ENCODE measurements at regions not wholly inside any gene's neighbourhood (a gene's known extent, or its start where the extent isn't known, plus 50 kb on each side); places are given as distances from the start of the nearest gene placed in this dataset.

DNA sequence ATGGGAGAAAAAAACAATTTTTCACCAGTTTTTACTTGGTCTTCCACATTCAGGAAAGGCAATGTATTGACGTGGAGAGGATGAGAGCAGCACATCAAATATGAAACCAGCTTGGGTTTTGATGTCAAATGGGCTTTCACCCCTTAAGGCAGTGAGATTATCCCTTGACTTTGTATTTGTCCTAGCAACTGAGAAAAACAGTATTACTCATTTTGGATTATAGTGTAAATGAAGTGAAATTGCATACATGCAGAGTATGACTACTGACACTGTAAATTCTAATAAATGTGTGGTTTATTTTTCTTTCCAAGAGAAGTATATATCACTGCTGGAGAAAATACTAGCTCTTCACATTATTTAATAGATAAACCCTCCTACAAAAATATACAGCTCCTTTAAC is 863.6 kb upstream of the IGFBP7 start:
- TF ChIP-seq, protein P1, sequence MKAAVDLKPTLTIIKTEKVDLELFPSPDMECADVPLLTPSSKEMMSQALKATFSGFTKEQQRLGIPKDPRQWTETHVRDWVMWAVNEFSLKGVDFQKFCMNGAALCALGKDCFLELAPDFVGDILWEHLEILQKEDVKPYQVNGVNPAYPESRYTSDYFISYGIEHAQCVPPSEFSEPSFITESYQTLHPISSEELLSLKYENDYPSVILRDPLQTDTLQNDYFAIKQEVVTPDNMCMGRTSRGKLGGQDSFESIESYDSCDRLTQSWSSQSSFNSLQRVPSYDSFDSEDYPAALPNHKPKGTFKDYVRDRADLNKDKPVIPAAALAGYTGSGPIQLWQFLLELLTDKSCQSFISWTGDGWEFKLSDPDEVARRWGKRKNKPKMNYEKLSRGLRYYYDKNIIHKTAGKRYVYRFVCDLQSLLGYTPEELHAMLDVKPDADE (IDR thresholded peaks at IDR 0.05), result no peak
- TF ChIP-seq POLR2AphosphoS5 (IDR thresholded peaks at IDR 0.05; ENCODE audit: low read depth) (no peak), EZH2phosphoT487 (IDR thresholded peaks at IDR 0.05; ENCODE audit: unreplicated experiment) (no peak), ZNF114 (CRISPR knock-in tag; IDR thresholded peaks at IDR 0.05) (no peak), ZNF331 (CRISPR knock-in tag; IDR thresholded peaks at IDR 0.05; ENCODE audit: low read depth) (no peak), NANOG (IDR thresholded peaks at IDR 0.05; ENCODE audit: borderline replicate concordance) (no peak), REST (IDR thresholded peaks at IDR 0.05; ENCODE audit: unreplicated experiment) (no peak), EZH2 (IDR thresholded peaks at IDR 0.05; ENCODE audit: low read depth, unreplicated experiment) (no peak), STAT1 (IDR thresholded peaks at IDR 0.05; ENCODE audit: unreplicated experiment) (no peak)
- no peak overlapping the region for H3K4me3 Mint-ChIP-seq
- no peak overlapping the region for H3K27ac Mint-ChIP-seq
- H3K36me3 Mint-ChIP-seq (ENCODE audit: low read depth), result no peaks in the 10 kb centered on the region
- H3K27me3 ChIP-seq (ENCODE audit: insufficient read depth), result no peaks in the 10 kb centered on the region
- H3F3A ChIP-seq (replicated peaks; ENCODE audit: low read depth), result no peaks in the 10 kb centered on the region
- H3K4me2 ChIP-seq, result no peak overlapping the region
- no peak for DNase-seq (ENCODE audit: low spot score)
- H3K27me3 Mint-ChIP-seq (ENCODE audit: insufficient read depth, low read depth, poor library complexity), result no peaks in the 10 kb centered on the region
- H3K4me1 Mint-ChIP-seq, result no peaks in the 10 kb centered on the region
- H3K4me1 ChIP-seq (ENCODE audit: insufficient read depth), result no peaks in the 10 kb centered on the region
- H3K9me2 ChIP-seq (ENCODE audit: insufficient read depth), result peaks cover 5% of the 10 kb centered on the region; the same call in 1 of the 2 replicates
- H3K27ac ChIP-seq (ENCODE audit: low read depth), result no peak overlapping the region
- no peaks in the 10 kb centered on the region for H3K79me2 ChIP-seq (replicated peaks; ENCODE audit: insufficient read depth)
- H3K36me3 ChIP-seq (ENCODE audit: insufficient read depth), result no peaks in the 10 kb centered on the region
- H4K20me1 ChIP-seq (replicated peaks; ENCODE audit: insufficient read depth), result no peaks in the 10 kb centered on the region
- no peak for ATAC-seq
- H3K9me3 Mint-ChIP-seq, result peaks cover 3% of the 10 kb centered on the region; the same call in 2 of the 3 replicates
- no peak overlapping the region for H2AFZ ChIP-seq
- no peak overlapping the region for H3K4me3 ChIP-seq

DNA sequence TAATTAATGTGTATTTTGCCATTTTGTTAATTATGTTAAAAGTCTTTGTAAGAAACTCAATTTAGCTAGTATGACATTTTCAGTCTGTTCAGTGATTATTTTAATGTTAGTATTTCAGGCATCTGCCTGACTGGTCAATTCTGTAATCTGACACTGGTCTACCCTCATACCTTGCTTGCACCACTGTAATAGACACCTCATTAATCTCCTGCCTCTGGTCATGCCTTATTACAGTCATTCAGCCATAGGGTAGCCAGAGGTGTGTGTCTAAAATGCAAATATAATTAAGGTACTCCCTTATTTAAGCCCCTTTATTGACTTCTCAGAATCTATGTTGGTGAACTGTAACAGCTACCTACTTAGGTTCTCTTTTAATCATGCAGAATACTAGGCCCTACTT is 861.1 kb upstream of the IGFBP7 start:
- H3K4me1 ChIP-seq (ENCODE audit: insufficient read depth), result no peaks in the 10 kb centered on the region
- Mint-ChIP-seq H3K27ac (no peak overlapping the region), H3K4me1 (no peaks in the 10 kb centered on the region; the same call in 2 of the 3 replicates), H3K4me3 (no peak overlapping the region), H3K36me3 (ENCODE audit: low read depth) (peaks cover 16% of the 10 kb centered on the region), H3K27me3 (ENCODE audit: insufficient read depth, low read depth, poor library complexity) (no peaks in the 10 kb centered on the region), H3K9me3 (peaks cover 24% of the 10 kb centered on the region)
- DNase-seq (ENCODE audit: low spot score), result no peak
- no peak overlapping the region for H3K4me3 ChIP-seq
- ATAC-seq, result no peak
- no peaks in the 10 kb centered on the region for H3K36me3 ChIP-seq (ENCODE audit: insufficient read depth)
- H2AFZ ChIP-seq, result no peak overlapping the region
- no peaks in the 10 kb centered on the region for H3K27me3 ChIP-seq (ENCODE audit: insufficient read depth)
- H3K79me2 ChIP-seq (replicated peaks; ENCODE audit: insufficient read depth), result no peaks in the 10 kb centered on the region
- peaks cover 5% of the 10 kb centered on the region; the same call in 1 of the 2 replicates for H3K9me2 ChIP-seq (ENCODE audit: insufficient read depth)
- H3F3A ChIP-seq (replicated peaks; ENCODE audit: low read depth), result no peaks in the 10 kb centered on the region
- no peak overlapping the region for H3K4me2 ChIP-seq
- no peak overlapping the region for H3K27ac ChIP-seq (ENCODE audit: low read depth)
- H4K20me1 ChIP-seq (replicated peaks; ENCODE audit: insufficient read depth), result no peaks in the 10 kb centered on the region
- TF ChIP-seq ZNF114 (CRISPR knock-in tag; IDR thresholded peaks at IDR 0.05), result no peak
- TF ChIP-seq STAT1 (IDR thresholded peaks at IDR 0.05; ENCODE audit: unreplicated experiment), result no peak
- no peak for TF ChIP-seq REST (IDR thresholded peaks at IDR 0.05; ENCODE audit: unreplicated experiment)
- TF ChIP-seq ZNF331 (CRISPR knock-in tag; IDR thresholded peaks at IDR 0.05; ENCODE audit: low read depth), result no peak
- no peak for TF ChIP-seq EZH2 (IDR thresholded peaks at IDR 0.05; ENCODE audit: low read depth, unreplicated experiment)
- TF ChIP-seq CREB1 (CRISPR knock-in tag; IDR thresholded peaks at IDR 0.05; ENCODE audit: low read depth), result no peak
- TF ChIP-seq, protein P2, sequence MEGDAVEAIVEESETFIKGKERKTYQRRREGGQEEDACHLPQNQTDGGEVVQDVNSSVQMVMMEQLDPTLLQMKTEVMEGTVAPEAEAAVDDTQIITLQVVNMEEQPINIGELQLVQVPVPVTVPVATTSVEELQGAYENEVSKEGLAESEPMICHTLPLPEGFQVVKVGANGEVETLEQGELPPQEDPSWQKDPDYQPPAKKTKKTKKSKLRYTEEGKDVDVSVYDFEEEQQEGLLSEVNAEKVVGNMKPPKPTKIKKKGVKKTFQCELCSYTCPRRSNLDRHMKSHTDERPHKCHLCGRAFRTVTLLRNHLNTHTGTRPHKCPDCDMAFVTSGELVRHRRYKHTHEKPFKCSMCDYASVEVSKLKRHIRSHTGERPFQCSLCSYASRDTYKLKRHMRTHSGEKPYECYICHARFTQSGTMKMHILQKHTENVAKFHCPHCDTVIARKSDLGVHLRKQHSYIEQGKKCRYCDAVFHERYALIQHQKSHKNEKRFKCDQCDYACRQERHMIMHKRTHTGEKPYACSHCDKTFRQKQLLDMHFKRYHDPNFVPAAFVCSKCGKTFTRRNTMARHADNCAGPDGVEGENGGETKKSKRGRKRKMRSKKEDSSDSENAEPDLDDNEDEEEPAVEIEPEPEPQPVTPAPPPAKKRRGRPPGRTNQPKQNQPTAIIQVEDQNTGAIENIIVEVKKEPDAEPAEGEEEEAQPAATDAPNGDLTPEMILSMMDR (conservative IDR thresholded peaks at IDR 0.05; ENCODE audit: low read depth in 2 of 2), result no peak
- TF ChIP-seq, protein P1 (IDR thresholded peaks at IDR 0.05), result no peak
- no peak for TF ChIP-seq POLR2AphosphoS5 (IDR thresholded peaks at IDR 0.05; ENCODE audit: low read depth)
- TF ChIP-seq NANOG (IDR thresholded peaks at IDR 0.05; ENCODE audit: borderline replicate concordance), result no peak

Measured in GM23338 (cell line).